GM23248 (cell line): ENCODE measurements at regions not wholly inside any gene's neighbourhood (a gene's known extent, or its start where the extent isn't known, plus 50 kb on each side); places are given as distances from the start of the nearest gene placed in this dataset.

Experiments used
- DNase-seq: peaks from one replicate; pipeline ENCODE4 v3.0.0-alpha.2; 2015
- H2AFZ ChIP-seq: fragments of 200-600 bp; sonication (generic); 2 replicates; pipeline ENCODE4 v1.6.1; 2016; ENCODE audit warnings: antibody characterized with exemption
- H3F3A ChIP-seq: fragments of 200-600 bp; sonication (generic); 2 replicates; pipeline ENCODE4 v1.6.1; 2016; ENCODE audit warnings: mild to moderate bottlenecking, antibody characterized with exemption, mixed run types; ENCODE audit not compliant: insufficient read depth
- H3K27ac ChIP-seq: fragments of 200-600 bp; sonication (generic); 2 replicates; pipeline ENCODE4 v1.5.1; 2016; ENCODE audit warnings: mild to moderate bottlenecking
- H3K27me3 ChIP-seq: fragments of 200-600 bp; sonication (generic); replicated peaks from 2 replicates; pipeline ENCODE4 v1.6.1; 2016; ENCODE audit warnings: mild to moderate bottlenecking; ENCODE audit not compliant: insufficient read depth
- H3K36me3 ChIP-seq: fragments of 200-600 bp; sonication (generic); 2 replicates; pipeline ENCODE4 v1.6.1; 2016; ENCODE audit warnings: low read depth, mild to moderate bottlenecking
- H3K4me1 ChIP-seq: fragments of 200-600 bp; sonication (generic); 2 replicates; pipeline ENCODE4 v1.6.1; 2016; ENCODE audit warnings: mild to moderate bottlenecking; ENCODE audit not compliant: insufficient read depth
- H3K4me2 ChIP-seq: fragments of 200-600 bp; sonication (generic); one replicate; pipeline ENCODE4 v1.6.1; 2016; ENCODE audit warnings: mild to moderate bottlenecking; ENCODE audit not compliant: unreplicated experiment
- H3K4me3 ChIP-seq: fragments of 200-600 bp; sonication (generic); 2 replicates; pipeline ENCODE4 v1.5.1; 2016; ENCODE audit warnings: mild to moderate bottlenecking
- H3K79me2 ChIP-seq: fragments of 200-600 bp; sonication (generic); 2 replicates; pipeline ENCODE4 v1.6.1; 2016; ENCODE audit warnings: mild to moderate bottlenecking; ENCODE audit not compliant: insufficient read depth
- H3K9ac ChIP-seq: fragments of 200-600 bp; sonication (generic); 2 replicates; pipeline ENCODE4 v1.6.1; 2016; ENCODE audit warnings: mild to moderate bottlenecking
- H3K9me2 ChIP-seq: fragments of 200-600 bp; sonication (generic); 2 replicates; pipeline ENCODE4 v1.6.1; 2016; ENCODE audit warnings: mixed run types, mild to moderate bottlenecking, moderate library complexity; ENCODE audit not compliant: insufficient read depth
- H3K9me3 ChIP-seq: fragments of 200-600 bp; sonication (generic); one replicate; pipeline ENCODE4 v1.6.1; 2017; ENCODE audit warnings: low read depth
- H4K20me1 ChIP-seq: fragments of 200-600 bp; sonication (generic); 2 replicates; pipeline ENCODE4 v1.6.0; 2016; ENCODE audit not compliant: insufficient read depth
- EZH2 ChIP-seq: fragments of 200-600 bp; sonication (generic); IDR thresholded peaks from 2 replicates; pipeline ENCODE4 v1.6.1; 2018; ENCODE audit warnings: antibody characterized with exemption, mild to moderate bottlenecking; ENCODE audit not compliant: insufficient read depth, poor library complexity, severe bottlenecking
- EZH2phosphoT487 ChIP-seq: fragments of 200-600 bp; sonication (generic); IDR thresholded peaks from 2 replicates; pipeline ENCODE4 v1.6.1; 2018; ENCODE audit warnings: antibody characterized with exemption, moderate library complexity, mild to moderate bottlenecking, low read depth; ENCODE audit not compliant: insufficient read depth
- WGBS, 2 experiments: methylation state at CpG; one replicate each; pipeline ENCODE4 v1.1.6; 2015 to 2017; ENCODE audit warnings: low lambda C conversion rate in 2 of 2, low coverage in 1 of 2; ENCODE audit errors: missing lambda C conversion rate in 2 of 2; 5-methylcytosine and 5-hydroxymethylcytosine counted together
- in situ Hi-C: fragments of 300-500 bp; cut with MboI; formaldehyde crosslinking; loops from 2 replicates; pipeline ENCODE4 v1.15.0; 2020

DNA sequence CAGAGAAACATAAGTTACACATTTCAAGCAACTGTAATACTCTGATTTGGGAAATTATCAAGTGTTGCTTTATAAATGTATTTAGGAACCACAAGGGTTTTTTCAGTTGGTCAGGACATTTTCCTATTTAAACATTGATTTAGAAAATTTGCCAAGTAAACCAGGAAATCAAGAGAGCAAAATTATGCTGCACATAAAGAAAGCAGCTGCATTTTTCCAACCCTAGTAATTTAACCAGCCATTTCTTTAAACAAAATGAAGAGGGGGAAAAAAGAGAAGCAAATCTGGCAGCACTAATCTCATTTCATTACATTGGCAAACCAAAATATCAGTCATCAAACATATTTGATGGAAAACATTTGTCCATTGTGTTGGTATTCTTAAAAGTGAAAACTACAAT is 271.4 kb downstream of the TLE1 start:
- Histone ChIP-seq H4K20me1 (no peaks in the 10 kb centered on the region), H3K79me2 (no peaks in the 10 kb centered on the region), H3K9ac (no peak overlapping the region), H3K4me3 (no peak overlapping the region), H3K4me1 (no peaks in the 10 kb centered on the region), H3K9me2 (no peaks in the 10 kb centered on the region), H3K27me3 (0 out of 2 replicates have a peak, but pooled peaks cover 2% of the 10 kb centered on the region), H3K4me2 (no peak overlapping the region), H3K27ac (no peak overlapping the region), H3F3A (no peaks in the 10 kb centered on the region), H2AFZ (no peak overlapping the region), H3K9me3 (no peaks in the 10 kb centered on the region), H3K36me3 (no peaks in the 10 kb centered on the region)
- TF ChIP-seq EZH2phosphoT487 (no peak), EZH2 (no peak)
- DNase-seq: no peak
- in situ Hi-C loops: no loop called here

DNA sequence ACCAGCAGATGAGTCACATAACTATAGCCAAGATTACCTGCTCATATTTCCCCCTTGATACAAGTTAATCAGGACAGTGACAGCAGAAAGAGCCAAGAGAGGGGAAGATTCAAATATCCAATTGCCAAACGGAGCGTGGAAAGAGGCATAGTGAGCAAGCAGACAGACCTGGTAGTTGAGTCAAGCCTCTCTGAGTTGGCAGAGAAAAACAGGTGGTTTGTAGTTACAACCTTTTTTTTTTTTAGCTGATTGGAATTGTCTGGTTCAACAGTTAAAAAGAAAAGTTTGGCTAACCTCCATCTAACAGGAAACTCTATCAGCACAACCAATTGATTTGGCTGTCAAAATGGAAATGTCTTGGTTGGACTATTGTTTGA is 272.1 kb downstream of the TLE1 start:
- H3K9me2 ChIP-seq: no peaks in the 10 kb centered on the region
- H3K27ac ChIP-seq: no peak overlapping the region
- H3F3A ChIP-seq: peaks cover 2% of the 10 kb centered on the region; the same call in 1 of the 2 replicates
- H4K20me1 ChIP-seq: no peaks in the 10 kb centered on the region
- H3K4me1 ChIP-seq: no peaks in the 10 kb centered on the region
- 67 to 79% methylated on average over 2 of the region's 2 CpGs for WGBS, 2 experiments
- H3K4me3 ChIP-seq: no peak overlapping the region
- TF ChIP-seq EZH2phosphoT487 (no peak), EZH2 (no peak)
- no peak overlapping the region for H3K9ac ChIP-seq
- H3K79me2 ChIP-seq: no peaks in the 10 kb centered on the region
- H3K27me3 ChIP-seq: 0 out of 2 replicates have a peak, but pooled peaks cover 2% of the 10 kb centered on the region
- H3K9me3 ChIP-seq: no peaks in the 10 kb centered on the region
- H3K4me2 ChIP-seq: no peak overlapping the region
- H2AFZ ChIP-seq: no peak overlapping the region
- DNase-seq: no peak
- H3K36me3 ChIP-seq: no peaks in the 10 kb centered on the region
- in situ Hi-C loops: no loop called here

GRCh38 chr9:81416476-81417298 is 272.7 kb downstream of the TLE1 start:
- no peak for DNase-seq
- no peak overlapping the region for H2AFZ ChIP-seq
- 52 to 58% methylated on average over 7 of the region's 7 CpGs for WGBS, 2 experiments

DNA sequence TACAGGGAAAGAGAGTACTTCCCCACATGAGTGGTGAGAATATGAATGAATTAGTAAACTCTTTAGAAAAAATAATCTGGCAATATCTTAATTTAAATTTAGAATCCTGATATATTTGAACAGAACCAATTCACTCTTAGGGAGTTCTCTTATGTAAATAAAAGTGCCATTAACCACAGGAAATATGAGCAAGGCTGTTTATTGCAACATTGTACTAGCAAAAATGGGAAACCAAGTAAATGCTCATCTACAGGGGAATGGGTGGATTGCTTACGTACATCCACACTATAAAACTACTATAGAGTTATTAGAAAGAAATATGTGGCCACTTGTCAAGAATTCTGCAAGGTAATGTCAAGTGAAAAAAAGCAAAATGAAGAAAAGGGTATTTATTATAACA is 274.5 kb downstream of the TLE1 start:
- Histone ChIP-seq H3K9ac (no peak overlapping the region), H2AFZ (no peak overlapping the region), H3K9me2 (no peaks in the 10 kb centered on the region), H3K4me2 (no peak overlapping the region), H3K4me1 (peaks cover 5% of the 10 kb centered on the region; the same call in 1 of the 2 replicates), H3K9me3 (no peaks in the 10 kb centered on the region), H3K79me2 (no peaks in the 10 kb centered on the region), H3K36me3 (no peaks in the 10 kb centered on the region), H3K27ac (no peak overlapping the region), H3K4me3 (no peak overlapping the region), H3K27me3 (0 out of 2 replicates have a peak, but pooled peaks cover 2% of the 10 kb centered on the region), H4K20me1 (no peaks in the 10 kb centered on the region), H3F3A (peaks cover 19% of the 10 kb centered on the region)
- 88 to 89% methylated on average over 1 of the region's 1 CpG for WGBS, 2 experiments
- DNase-seq: no peak
- in situ Hi-C loops: no loop called here
- TF ChIP-seq EZH2phosphoT487: no peak
- no peak for TF ChIP-seq EZH2

More at GRCh38 chr9:81416476-81417298, 272.7 kb downstream of the TLE1 start:
- Histone ChIP-seq H3K27ac (no peak overlapping the region), H3K4me1 (no peaks in the 10 kb centered on the region), H3K9ac (no peak overlapping the region), H3K79me2 (no peaks in the 10 kb centered on the region), H3K27me3 (0 out of 2 replicates have a peak, but pooled peaks cover 2% of the 10 kb centered on the region), H4K20me1 (no peaks in the 10 kb centered on the region), H3K36me3 (no peaks in the 10 kb centered on the region), H3K9me2 (no peaks in the 10 kb centered on the region), H3K9me3 (no peaks in the 10 kb centered on the region), H3K4me2 (no peak overlapping the region), H3F3A (peaks cover 8% of the 10 kb centered on the region), H3K4me3 (no peak overlapping the region)
- no peak for TF ChIP-seq EZH2
- TF ChIP-seq EZH2phosphoT487: no peak
- in situ Hi-C loops: no loop called here
